HepG2 (cell line): ENCODE measurements at regions not wholly inside any gene's neighbourhood (a gene's known extent, or its start where the extent isn't known, plus 50 kb on each side); places are given as distances from the start of the nearest gene placed in this dataset.

Source experiments
- ASH2L ChIP-seq: fragments of 300-600, 200-600 bp; sonication (generic); IDR thresholded peaks from 2 replicates; pipeline ENCODE4 v1.7.0; 2017; ENCODE audit warnings: low read depth, mild to moderate bottlenecking, moderate library complexity, mixed read lengths, low read length; ENCODE audit not compliant: insufficient read length
- CREM ChIP-seq, 2 experiments: sonication (generic) in 1 of 2; formaldehyde crosslinking in 1 of 2; IDR thresholded peaks; 2 replicates each; pipeline versions ENCODE4 v1.4.0 to v1.6.1; 2016 to 2020; ENCODE audit warnings: antibody characterized with exemption in 1 of 2, mild to moderate bottlenecking in 1 of 2, missing genetic modification reagents in 1 of 2
- EP300 ChIP-seq, 3 experiments: sonication (generic) in 1 of 3; formaldehyde crosslinking in 1 of 3; IDR thresholded peaks; 2 replicates each; pipeline versions ENCODE4 v1.5.1 to v1.6.1; 2011 to 2020; ENCODE audit warnings: low read depth in 2 of 3, low read length in 2 of 3, borderline replicate concordance in 1 of 3, improper control_type of control experiment in 1 of 3, mild to moderate bottlenecking in 1 of 3, missing genetic modification reagents in 1 of 3, moderate library complexity in 1 of 3
- FOXK1 ChIP-seq: sonication (generic); formaldehyde crosslinking; IDR thresholded peaks from 2 replicates; pipeline ENCODE4 v1.4.0; 2020; ENCODE audit warnings: low read depth, missing genetic modification reagents, borderline replicate concordance
- FOXO1 ChIP-seq: sonication (generic); formaldehyde crosslinking; IDR thresholded peaks from 2 replicates; pipeline ENCODE4 v1.4.0; 2020; ENCODE audit warnings: missing genetic modification reagents
- HMG20A ChIP-seq: IDR thresholded peaks from 2 replicates; pipeline ENCODE4 v1.6.1; 2016; ENCODE audit warnings: borderline replicate concordance
- KAT2B ChIP-seq: fragments of 150-350 bp; IDR thresholded peaks from 2 replicates; pipeline ENCODE4 v1.6.1; 2014; ENCODE audit warnings: low read depth, low read length, borderline replicate concordance
- MLXIP ChIP-seq: sonication (generic); formaldehyde crosslinking; IDR thresholded peaks from 2 replicates; pipeline ENCODE4 v1.9.0; 2021; ENCODE audit warnings: missing genetic modification reagents, borderline replicate concordance
- NR2F1 ChIP-seq, 2 experiments: fragments of 450-650 bp in 1 of 2; formaldehyde crosslinking in 1 of 2; IDR thresholded peaks; 2 replicates each; pipeline versions ENCODE4 v1.5.0 to v1.6.1; 2016 to 2020; ENCODE audit warnings: mild to moderate bottlenecking in 1 of 2, missing compliant biosample characterization in 1 of 2, missing genetic modification reagents in 1 of 2, moderate library complexity in 1 of 2
- SOX13 ChIP-seq, 3 experiments: fragments of 450-650 bp in 1 of 3; sonication (generic) in 1 of 3; formaldehyde crosslinking in 1 of 3; IDR thresholded peaks in 2 of 3; conservative IDR thresholded peaks in 1 of 3; 2 replicates each; pipeline versions ENCODE4 v1.5.0 to v1.6.1; 2016 to 2020; ENCODE audit warnings: antibody characterized with exemption in 1 of 3, mild to moderate bottlenecking in 1 of 3, missing compliant biosample characterization in 1 of 3, missing genetic modification reagents in 1 of 3, moderate library complexity in 1 of 3
- STAT5B ChIP-seq: sonication (generic); formaldehyde crosslinking; IDR thresholded peaks from 2 replicates; pipeline ENCODE4 v1.4.0; 2020; ENCODE audit warnings: missing genetic modification reagents
- TP53 ChIP-seq: sonication (generic); formaldehyde crosslinking; conservative IDR thresholded peaks from 2 replicates; pipeline ENCODE4 v1.4.0; 2020; ENCODE audit warnings: missing genetic modification reagents
- ZBTB3 ChIP-seq: sonication (generic); formaldehyde crosslinking; IDR thresholded peaks from 2 replicates; pipeline ENCODE4 v1.4.0; 2020; ENCODE audit warnings: low read depth, mild to moderate bottlenecking, moderate library complexity, missing genetic modification reagents, borderline replicate concordance
- ZFP1 ChIP-seq: IDR thresholded peaks from 2 replicates; pipeline ENCODE4 v1.6.1; 2016
- ZNF12 ChIP-seq: sonication (generic); formaldehyde crosslinking; IDR thresholded peaks from 2 replicates; pipeline ENCODE4 v1.5.0; 2020; ENCODE audit warnings: missing genetic modification reagents
- ZNF230 ChIP-seq: sonication (generic); formaldehyde crosslinking; IDR thresholded peaks from 2 replicates; pipeline ENCODE4 v1.4.0; 2020; ENCODE audit warnings: mild to moderate bottlenecking, missing genetic modification reagents
- ZNF615 ChIP-seq: sonication (generic); formaldehyde crosslinking; IDR thresholded peaks from 2 replicates; pipeline ENCODE4 v1.5.0; 2020; ENCODE audit warnings: mild to moderate bottlenecking, missing genetic modification reagents, borderline replicate concordance
- ZNF792 ChIP-seq: IDR thresholded peaks from 2 replicates; pipeline ENCODE4 v1.6.1; 2016
- TF ChIP-seq, protein P1 (sequence below): IDR thresholded peaks from 2 replicates; pipeline ENCODE4 v1.6.1; 2016; ENCODE audit warnings: missing biosample characterization, missing genetic modification reagents, low read depth
- TF ChIP-seq, protein P2 (sequence below): IDR thresholded peaks from 2 replicates; pipeline ENCODE4 v1.6.1; 2018; ENCODE audit warnings: missing genetic modification reagents
- TF ChIP-seq, protein P3 (sequence below): sonication (generic); formaldehyde crosslinking; IDR thresholded peaks from 2 replicates; pipeline ENCODE4 v1.4.0; 2020; ENCODE audit warnings: mild to moderate bottlenecking, missing genetic modification reagents

GRCh38 chr5:92942762-92943161, 638.3 kb downstream of the NR2F1-AS1 start (continued):
- TF ChIP-seq, protein P1, sequence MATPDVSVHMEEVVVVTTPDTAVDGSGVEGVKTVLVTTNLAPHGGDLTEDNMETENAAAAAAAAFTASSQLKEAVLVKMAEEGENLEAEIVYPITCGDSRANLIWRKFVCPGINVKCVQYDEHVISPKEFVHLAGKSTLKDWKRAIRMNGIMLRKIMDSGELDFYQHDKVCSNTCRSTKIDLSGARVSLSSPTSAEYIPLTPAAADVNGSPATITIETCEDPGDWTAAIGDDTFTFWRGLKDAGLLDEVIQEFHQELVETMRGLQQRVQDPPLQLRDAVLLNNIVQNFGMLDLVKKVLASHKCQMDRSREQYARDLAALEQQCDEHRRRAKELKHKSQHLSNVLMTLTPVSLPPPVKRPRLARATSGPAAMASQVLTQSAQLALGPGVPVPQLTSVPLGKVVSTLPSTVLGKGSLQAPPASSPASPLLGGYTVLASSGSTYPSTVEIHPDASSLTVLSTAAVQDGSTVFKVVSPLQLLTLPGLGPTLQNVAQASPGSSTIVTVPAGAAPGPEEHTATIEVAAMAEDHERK (CRISPR knock-in tag): no peak
- 0 out of 2 replicates have a peak, but pooled peaks have one; percentile 23 for TF ChIP-seq ZNF792 (CRISPR knock-in tag)
- TF ChIP-seq ZFP1 (CRISPR knock-in tag): peak; percentile 89
- 0 out of 4 replicates have a peak, but pooled peaks of 1 of the 2 experiments have one; percentile 15 for TF ChIP-seq NR2F1 (CRISPR knock-in tag; IDR thresholded peaks at IDR 0.05)
- TF ChIP-seq CREM (IDR thresholded peaks at IDR 0.05): peak; percentile 68; the same call in 1 of the 2 replicates
- TF ChIP-seq CREM (CRISPR knock-in tag; IDR thresholded peaks at IDR 0.05): no peak
- peak; percentile 81 for TF ChIP-seq KAT2B
- TF ChIP-seq ZNF230 (CRISPR knock-in tag): no peak
- TF ChIP-seq ZNF12 (CRISPR knock-in tag): peak; percentile 72; the same call in 1 of the 2 replicates
- TF ChIP-seq TP53 (CRISPR knock-in tag): no peak
- TF ChIP-seq FOXK1: peak; percentile 54; the same call in 1 of the 2 replicates
- TF ChIP-seq, protein P2, sequence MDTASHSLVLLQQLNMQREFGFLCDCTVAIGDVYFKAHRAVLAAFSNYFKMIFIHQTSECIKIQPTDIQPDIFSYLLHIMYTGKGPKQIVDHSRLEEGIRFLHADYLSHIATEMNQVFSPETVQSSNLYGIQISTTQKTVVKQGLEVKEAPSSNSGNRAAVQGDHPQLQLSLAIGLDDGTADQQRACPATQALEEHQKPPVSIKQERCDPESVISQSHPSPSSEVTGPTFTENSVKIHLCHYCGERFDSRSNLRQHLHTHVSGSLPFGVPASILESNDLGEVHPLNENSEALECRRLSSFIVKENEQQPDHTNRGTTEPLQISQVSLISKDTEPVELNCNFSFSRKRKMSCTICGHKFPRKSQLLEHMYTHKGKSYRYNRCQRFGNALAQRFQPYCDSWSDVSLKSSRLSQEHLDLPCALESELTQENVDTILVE (CRISPR knock-in tag): 0 out of 2 replicates have a peak, but pooled peaks have one; percentile 31
- TF ChIP-seq SOX13 (IDR thresholded peaks at IDR 0.05): peak; percentile 18; the same call in 1 of the 2 replicates
- TF ChIP-seq SOX13 (CRISPR knock-in tag; conservative IDR thresholded peaks at IDR 0.05 in 1 of 2, IDR thresholded peaks at IDR 0.05 in 1 of 2): peak in 1 of 2 experiments; percentile 90; a peak in 2 of 4 replicates
- TF ChIP-seq ZNF615 (CRISPR knock-in tag): no peak
- TF ChIP-seq FOXO1 (CRISPR knock-in tag): peak; percentile 52; the same call in 1 of the 2 replicates
- no peak for TF ChIP-seq MLXIP (CRISPR knock-in tag)
- TF ChIP-seq HMG20A: peak; percentile 85; the same call in 1 of the 2 replicates
- no peak for TF ChIP-seq ZBTB3 (CRISPR knock-in tag)
- TF ChIP-seq, protein P3, sequence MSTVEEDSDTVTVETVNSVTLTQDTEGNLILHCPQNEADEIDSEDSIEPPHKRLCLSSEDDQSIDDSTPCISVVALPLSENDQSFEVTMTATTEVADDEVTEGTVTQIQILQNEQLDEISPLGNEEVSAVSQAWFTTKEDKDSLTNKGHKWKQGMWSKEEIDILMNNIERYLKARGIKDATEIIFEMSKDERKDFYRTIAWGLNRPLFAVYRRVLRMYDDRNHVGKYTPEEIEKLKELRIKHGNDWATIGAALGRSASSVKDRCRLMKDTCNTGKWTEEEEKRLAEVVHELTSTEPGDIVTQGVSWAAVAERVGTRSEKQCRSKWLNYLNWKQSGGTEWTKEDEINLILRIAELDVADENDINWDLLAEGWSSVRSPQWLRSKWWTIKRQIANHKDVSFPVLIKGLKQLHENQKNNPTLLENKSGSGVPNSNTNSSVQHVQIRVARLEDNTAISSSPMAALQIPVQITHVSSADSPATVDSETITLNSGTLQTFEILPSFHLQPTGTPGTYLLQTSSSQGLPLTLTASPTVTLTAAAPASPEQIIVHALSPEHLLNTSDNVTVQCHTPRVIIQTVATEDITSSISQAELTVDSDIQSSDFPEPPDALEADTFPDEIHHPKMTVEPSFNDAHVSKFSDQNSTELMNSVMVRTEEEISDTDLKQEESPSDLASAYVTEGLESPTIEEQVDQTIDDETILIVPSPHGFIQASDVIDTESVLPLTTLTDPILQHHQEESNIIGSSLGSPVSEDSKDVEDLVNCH: no peak
- peak; percentile 38 for TF ChIP-seq ASH2L
- TF ChIP-seq EP300 (IDR thresholded peaks at IDR 0.05; ENCODE audit: low read depth in 2 of 2, low read length in 2 of 2): peak in 1 of 2 experiments; percentile 87; a peak in 2 of 4 replicates
- no peak; the same call in 1 of the 2 replicates for TF ChIP-seq EP300 (CRISPR knock-in tag; IDR thresholded peaks at IDR 0.05; ENCODE audit: borderline replicate concordance)
- no peak for TF ChIP-seq STAT5B (CRISPR knock-in tag)
